GM12875 (cell line): ENCODE measurements at regions not wholly inside any gene's neighbourhood (a gene's known extent, or its start where the extent isn't known, plus 50 kb on each side); places are given as distances from the start of the nearest gene placed in this dataset.

ENCODE experiments used
- H3K4me3 ChIP-seq: one replicate; pipeline ENCODE4 v1.5.1; 2011; ENCODE audit warnings: low read depth, low read length, control low read depth
- CTCF ChIP-seq: IDR thresholded peaks from 2 replicates; pipeline ENCODE4 v1.5.1; 2011; ENCODE audit warnings: low read depth, mild to moderate bottlenecking, control low read depth, inconsistent platforms, low read length, moderate library complexity, borderline replicate concordance; ENCODE audit not compliant: insufficient read depth

- H3K4me3 ChIP-seq = no peak overlapping the region
- TF ChIP-seq CTCF = no peak
These were observed 198.6 kb upstream of the BMPER start for GRCh38 chr7:33706771-33707200.

DNA sequence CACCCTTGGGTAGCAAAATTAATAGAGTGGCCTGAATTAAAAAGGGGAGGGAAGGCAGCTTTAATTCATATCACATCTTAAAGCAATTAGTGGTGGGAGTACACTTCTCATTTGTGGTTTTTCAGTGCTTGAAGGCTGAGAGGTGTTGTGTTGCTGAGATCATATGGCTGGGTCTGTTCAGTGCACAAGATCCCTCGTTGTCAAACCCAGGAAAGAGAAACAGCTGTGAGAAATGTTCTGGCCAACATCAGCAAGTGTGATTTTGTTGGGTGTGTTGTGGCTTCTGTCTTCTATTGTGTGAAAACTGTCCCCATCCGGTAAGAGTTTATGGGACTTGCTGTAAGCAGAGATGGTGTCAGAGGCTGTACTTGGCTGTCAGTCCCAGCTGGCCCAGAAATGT, 197.9 kb upstream of the BMPER start:
- H3K4me3 ChIP-seq = no peak overlapping the region
- TF ChIP-seq CTCF = no peak

DNA sequence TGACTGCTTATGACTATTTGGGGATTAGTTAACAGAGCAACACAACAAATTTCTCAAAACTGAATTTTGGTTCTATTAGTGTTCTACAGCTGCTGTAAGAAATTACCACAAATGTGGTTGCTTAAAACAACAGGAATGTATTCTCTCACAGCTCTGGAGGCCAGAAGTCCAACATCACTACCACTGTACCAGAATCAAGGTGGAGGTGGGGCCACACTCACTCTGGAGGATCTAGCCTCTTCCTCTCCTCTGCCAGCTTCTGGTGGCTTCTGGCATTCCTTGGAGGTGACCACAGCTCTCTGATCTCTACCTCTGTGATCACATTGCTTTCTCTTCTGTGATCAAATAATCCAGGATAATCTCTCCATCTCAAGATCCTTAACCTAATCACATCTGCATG, 194.7 kb upstream of the BMPER start:
- no peak overlapping the region for H3K4me3 ChIP-seq
- TF ChIP-seq CTCF = no peak

- H3K4me3 ChIP-seq = no peak overlapping the region
- TF ChIP-seq CTCF = no peak
These were observed 193.9 kb upstream of the BMPER start for GRCh38 chr7:33711231-33712019.

DNA sequence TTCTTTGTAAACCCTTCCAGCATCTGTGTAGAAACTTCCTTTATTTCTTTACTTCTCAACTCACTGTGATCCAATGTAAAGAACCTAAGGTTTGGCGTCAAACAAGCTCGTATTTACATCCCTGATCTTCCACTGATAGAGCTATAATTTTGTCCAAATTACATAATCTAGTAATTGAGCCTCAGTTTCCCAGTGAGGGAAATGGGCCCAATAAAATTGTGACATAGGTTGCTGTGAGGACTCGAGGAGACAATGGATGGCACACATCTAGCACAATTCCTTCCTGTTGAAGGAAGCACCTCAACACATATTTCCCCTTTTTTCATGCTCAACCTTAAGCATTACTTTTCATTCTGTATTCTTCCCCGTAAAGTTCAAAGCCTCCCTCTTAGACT, 193.3 kb upstream of the BMPER start:
- TF ChIP-seq CTCF = no peak
- no peak overlapping the region for H3K4me3 ChIP-seq

GRCh38 chr7:33714208-33714607, 191.1 kb upstream of the BMPER start:
- no peak overlapping the region for H3K4me3 ChIP-seq
- TF ChIP-seq CTCF = no peak

- peak; percentile 45; the same call in 1 of the 2 replicates for TF ChIP-seq CTCF
- H3K4me3 ChIP-seq = no peak overlapping the region
These were observed 188.5 kb upstream of the BMPER start for GRCh38 chr7:33716581-33717477.
